NB4 (cell line): ENCODE measurements at regions not wholly inside any gene's neighbourhood (a gene's known extent, or its start where the extent isn't known, plus 50 kb on each side); places are given as distances from the start of the nearest gene placed in this dataset.

Source experiments
- DNase-seq: peaks from one replicate; pipeline ENCODE4 v3.0.0; 2010; ENCODE audit warnings: low read depth
- H3K4me3 ChIP-seq: one replicate; pipeline ENCODE4 v1.5.1; 2011; ENCODE audit warnings: mild to moderate bottlenecking, low read depth, low read length, moderate library complexity
- CTCF ChIP-seq: IDR thresholded peaks from one replicate; pipeline ENCODE4 v1.5.1; 2012; ENCODE audit warnings: low read depth, low read length
- MAX ChIP-seq: IDR thresholded peaks from 2 replicates; pipeline ENCODE4 v1.6.1; 2011; ENCODE audit warnings: low read depth, low read length
- MYC ChIP-seq: IDR thresholded peaks from 2 replicates; pipeline ENCODE4 v1.6.1; 2011; ENCODE audit warnings: low read depth, low read length
- POLR2A ChIP-seq: IDR thresholded peaks from 2 replicates; pipeline ENCODE4 v1.6.1; 2011; ENCODE audit warnings: mild to moderate bottlenecking; ENCODE audit not compliant: insufficient read length; ENCODE audit errors: extremely low read depth

GRCh38 chr11:127193950-127194349, 193.4 kb upstream of the KIRREL3 start:
- no peak for TF ChIP-seq CTCF
- no peak for TF ChIP-seq POLR2A

GRCh38 chr11:127191689-127192088, 191.1 kb upstream of the KIRREL3 start:
- DNase-seq = no peak
- no peak overlapping the region for H3K4me3 ChIP-seq
- TF ChIP-seq CTCF (no peak), MYC (no peak), POLR2A (no peak), MAX (no peak)

More at GRCh38 chr11:127193950-127194349, 193.4 kb upstream of the KIRREL3 start:
- H3K4me3 ChIP-seq = no peak overlapping the region
- DNase-seq = no peak

GRCh38 chr11:127191261-127191660, 190.7 kb upstream of the KIRREL3 start:
- no peak overlapping the region for H3K4me3 ChIP-seq
- TF ChIP-seq MYC (no peak), CTCF (no peak), MAX (no peak), POLR2A (no peak)
- no peak for DNase-seq

GRCh38 chr11:127182586-127183203, 182.1 kb upstream of the KIRREL3 start:
- TF ChIP-seq CTCF (no peak), POLR2A (no peak), MAX (no peak), MYC (no peak)
- no peak overlapping the region for H3K4me3 ChIP-seq
- DNase-seq = no peak

- TF ChIP-seq POLR2A (no peak), MYC (no peak), MAX (no peak), CTCF (peak; percentile 10)
- DNase-seq = peak; percentile 5
Observed at GRCh38 chr11:127157225-127157624, 156.7 kb upstream of the KIRREL3 start.

GRCh38 chr11:127149410-127149809, 148.8 kb upstream of the KIRREL3 start:
- DNase-seq = no peak
- no peak overlapping the region for H3K4me3 ChIP-seq
- no peak for TF ChIP-seq CTCF
- TF ChIP-seq POLR2A = no peak
- TF ChIP-seq MAX = no peak
- no peak for TF ChIP-seq MYC

More at GRCh38 chr11:127157225-127157624, 156.7 kb upstream of the KIRREL3 start:
- H3K4me3 ChIP-seq = no peak overlapping the region
